SK-N-SH (cell line): ENCODE measurements at regions not wholly inside any gene's neighbourhood (a gene's known extent, or its start where the extent isn't known, plus 50 kb on each side); places are given as distances from the start of the nearest gene placed in this dataset.

Source experiments
- CTCF ChIA-PET: fragments of 300-600, 350-600 bp; formaldehyde crosslinking; extraction: SDS; loops from one replicate; lab custom pipeline; 2021; lab: Yijun Ruan, JAX
- POLR2A ChIA-PET: fragments of 350-600 bp; sonication (Branson Sonifier 250); formaldehyde crosslinking; extraction: SDS; loops from one replicate; lab custom pipeline; 2020; ENCODE audit warnings: antibody characterized with exemption, inconsistent platforms; lab: Yijun Ruan, JAX
- DNase-seq: peaks from one replicate; pipeline ENCODE4 v3.0.0; 2012
- H2AFZ ChIP-seq: fragments of 200-600 bp; sonication (generic); 2 replicates; pipeline ENCODE4 v1.8.1; 2016; ENCODE audit warnings: antibody characterized with exemption, mild to moderate bottlenecking, low read depth
- H3F3A ChIP-seq: fragments of 200-600 bp; sonication (generic); replicated peaks from 2 replicates; pipeline ENCODE3; 2016; ENCODE audit warnings: antibody characterized with exemption, mild to moderate bottlenecking; ENCODE audit not compliant: insufficient read depth
- H3K27ac ChIP-seq, 2 experiments: fragments of 200-500 bp in 1 of 2; fragments of 200-600 bp in 1 of 2; sonication (Bioruptor generic) in 1 of 2; sonication (generic), shearing (Covaris generic) in 1 of 2; 2 replicates each; pipeline versions ENCODE4 v1.5.1 to v1.6.1; 2014 to 2016; ENCODE audit warnings: low read depth in 2 of 2, inconsistent platforms in 1 of 2, low read length in 1 of 2, mild to moderate bottlenecking in 1 of 2, mixed read lengths in 1 of 2
- H3K27me3 ChIP-seq: fragments of 200-600 bp; sonication (generic), shearing (Covaris generic); 2 replicates; pipeline ENCODE4 v1.6.1; 2016; ENCODE audit warnings: mixed run types; ENCODE audit not compliant: insufficient read depth
- H3K36me3 ChIP-seq, 2 experiments: fragments of 200-500 bp in 1 of 2; fragments of 200-600 bp in 1 of 2; sonication (Bioruptor generic) in 1 of 2; sonication (generic) in 1 of 2; replicated peaks in 1 of 2; 2 replicates each; pipeline versions ENCODE3 to v1.5.1; 2014 to 2016; ENCODE audit warnings: low read length in 1 of 2, mild to moderate bottlenecking in 1 of 2; ENCODE audit not compliant: insufficient read depth in 2 of 2, control insufficient read depth in 1 of 2
- H3K4me1 ChIP-seq, 2 experiments: fragments of 200-500 bp in 1 of 2; fragments of 200-600 bp in 1 of 2; sonication (Bioruptor generic) in 1 of 2; sonication (generic), shearing (Covaris generic) in 1 of 2; 2 replicates each; pipeline versions ENCODE4 v1.5.1 to v1.6.1; 2014 to 2016; ENCODE audit warnings: low read depth in 1 of 2, low read length in 1 of 2, mixed run types in 1 of 2; ENCODE audit not compliant: insufficient read depth in 2 of 2, control insufficient read depth in 1 of 2
- H3K4me2 ChIP-seq: fragments of 200-600 bp; sonication (generic), shearing (Covaris generic); 2 replicates; pipeline ENCODE4 v1.6.1; 2017; ENCODE audit warnings: mixed run types
- H3K4me3 ChIP-seq, 2 experiments: fragments of 200-500 bp in 1 of 2; fragments of 200-600 bp in 1 of 2; sonication (Bioruptor generic) in 1 of 2; sonication (generic), shearing (Covaris generic) in 1 of 2; 2 replicates each; pipeline versions ENCODE4 v1.5.1 to v1.8.1; 2014 to 2016; ENCODE audit warnings: low read depth in 2 of 2, inconsistent platforms in 1 of 2, low read length in 1 of 2, mild to moderate bottlenecking in 1 of 2, mixed read lengths in 1 of 2, moderate library complexity in 1 of 2
- H3K79me2 ChIP-seq: fragments of 200-600 bp; sonication (generic); 2 replicates; pipeline ENCODE4 v1.8.1; 2017; ENCODE audit warnings: mild to moderate bottlenecking; ENCODE audit not compliant: insufficient read depth
- H3K9ac ChIP-seq: fragments of 200-600 bp; sonication (generic); 2 replicates; pipeline ENCODE4 v1.6.1; 2017; ENCODE audit warnings: mixed run types
- H3K9me2 ChIP-seq: fragments of 200-600 bp; sonication (generic); 2 replicates; pipeline ENCODE4 v1.6.1; 2017; ENCODE audit warnings: mixed run types
- H3K9me3 ChIP-seq: fragments of 200-600 bp; sonication (generic); 2 replicates; pipeline ENCODE4 v1.6.1; 2017; ENCODE audit warnings: mixed run types, mild to moderate bottlenecking, moderate library complexity
- H4K20me1 ChIP-seq: fragments of 200-600 bp; sonication (generic); 2 replicates; pipeline ENCODE4 v1.6.1; 2017; ENCODE audit warnings: mild to moderate bottlenecking, mixed run types; ENCODE audit not compliant: insufficient read depth
- ELF1 ChIP-seq: IDR thresholded peaks from 2 replicates; pipeline ENCODE4 v1.4.0; 2012
- EP300 ChIP-seq, 2 experiments: IDR thresholded peaks; 2 replicates each; pipeline versions ENCODE4 v1.4.0 to v1.6.1; 2012; ENCODE audit warnings: borderline replicate concordance in 1 of 2, low read depth in 1 of 2, low read length in 1 of 2
- FOSL2 ChIP-seq: IDR thresholded peaks from 2 replicates; pipeline ENCODE4 v1.4.0; 2012; ENCODE audit warnings: low read depth, mild to moderate bottlenecking, moderate library complexity, borderline replicate concordance
- FOXJ3 ChIP-seq: sonication (generic); formaldehyde crosslinking; IDR thresholded peaks from 2 replicates; pipeline ENCODE4 v1.5.1; 2020; ENCODE audit warnings: mild to moderate bottlenecking, missing genetic modification reagents
- FOXM1 ChIP-seq: IDR thresholded peaks from 2 replicates; pipeline ENCODE4 v1.4.0; 2012; ENCODE audit warnings: low read depth, mild to moderate bottlenecking
- GABPA ChIP-seq: IDR thresholded peaks from 2 replicates; pipeline ENCODE4 v1.4.0; 2012; ENCODE audit warnings: low read depth, mild to moderate bottlenecking
- GATA2 ChIP-seq: sonication (generic); formaldehyde crosslinking; IDR thresholded peaks from 2 replicates; pipeline ENCODE4 v1.5.0; 2020; ENCODE audit warnings: mild to moderate bottlenecking, missing genetic modification reagents
- JUND ChIP-seq: IDR thresholded peaks from 2 replicates; pipeline ENCODE4 v1.4.0; 2012
- MEF2A ChIP-seq: IDR thresholded peaks from 2 replicates; pipeline ENCODE4 v1.4.0; 2012; ENCODE audit warnings: low read depth, borderline replicate concordance
- MXI1 ChIP-seq: IDR thresholded peaks from 2 replicates; pipeline ENCODE4 v1.6.1; 2012; ENCODE audit warnings: mild to moderate bottlenecking, low read depth, low read length, improper control_type of control experiment
- POLR2AphosphoS5 ChIP-seq: IDR thresholded peaks from 2 replicates; pipeline ENCODE4 v1.6.1; 2012; ENCODE audit warnings: low read depth, low read length
- RAD21 ChIP-seq: IDR thresholded peaks from 2 replicates; pipeline ENCODE4 v1.6.1; 2012; ENCODE audit warnings: mild to moderate bottlenecking, low read length
- RCOR1 ChIP-seq: fragments of 150-350 bp; IDR thresholded peaks from 2 replicates; pipeline ENCODE4 v1.6.1; 2017; ENCODE audit warnings: antibody characterized with exemption, low read length
- RFX5 ChIP-seq: IDR thresholded peaks from 2 replicates; pipeline ENCODE4 v1.6.1; 2012; ENCODE audit warnings: mild to moderate bottlenecking, improper control_type of control experiment, low read length
- RXRA ChIP-seq: IDR thresholded peaks from 2 replicates; pipeline ENCODE4 v1.4.0; 2012; ENCODE audit warnings: low read depth, mild to moderate bottlenecking, borderline replicate concordance
- SMC3 ChIP-seq: IDR thresholded peaks from 2 replicates; pipeline ENCODE4 v1.6.1; 2012; ENCODE audit warnings: low read depth, low read length, improper control_type of control experiment
- TAF1 ChIP-seq: IDR thresholded peaks from 2 replicates; pipeline ENCODE4 v1.6.1; 2012; ENCODE audit warnings: low read depth, mild to moderate bottlenecking, low read length, moderate library complexity, borderline replicate concordance
- TEAD4 ChIP-seq: IDR thresholded peaks from 2 replicates; pipeline ENCODE4 v1.4.0; 2012; ENCODE audit warnings: mild to moderate bottlenecking, borderline replicate concordance; ENCODE audit not compliant: insufficient read depth
- whole genome bisulfite sequencing: methylation state at CpG from one replicate; pipeline ENCODE4 v1.1.6; 2017; ENCODE audit warnings: low lambda C conversion rate; 5-methylcytosine and 5-hydroxymethylcytosine counted together
- TF ChIP-seq, protein P1 (sequence below): fragments of 150-350 bp; IDR thresholded peaks from 2 replicates; pipeline ENCODE4 v1.6.1; 2016; ENCODE audit warnings: mild to moderate bottlenecking, low read depth, low read length
- TF ChIP-seq, protein P2 (sequence below): fragments of 200-600 bp; sonication (generic); IDR thresholded peaks from 2 replicates; pipeline ENCODE4 v1.6.1; 2017; ENCODE audit warnings: antibody characterized with exemption, mild to moderate bottlenecking, moderate library complexity
- TF ChIP-seq, protein P3 (sequence below): IDR thresholded peaks from 2 replicates; pipeline ENCODE4 v1.4.0; 2012; ENCODE audit warnings: low read depth, borderline replicate concordance

DNA sequence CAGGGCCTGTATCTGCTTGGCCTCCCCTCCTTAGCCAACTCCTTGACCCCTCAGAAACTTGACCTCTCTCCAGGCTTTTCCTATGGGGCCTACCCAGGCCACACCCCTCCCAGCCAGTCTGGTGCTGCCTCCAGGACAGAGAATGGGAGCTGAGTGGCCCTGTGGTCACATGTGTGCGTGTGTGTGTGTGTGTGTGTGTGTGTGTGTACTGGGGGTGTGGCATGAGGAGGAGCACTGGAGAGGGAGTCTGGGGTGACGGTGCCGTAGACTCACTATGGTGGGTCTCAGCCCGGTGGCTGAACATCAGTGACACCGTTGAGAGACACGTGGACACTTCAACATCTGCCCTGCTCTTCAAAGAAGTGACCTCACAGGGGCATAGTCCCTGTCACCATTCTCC lies 180.4 kb downstream of the ENGASE start:
- Histone ChIP-seq H3K27ac (no peak overlapping the region), H3K4me3 (no peak overlapping the region), H2AFZ (no peak overlapping the region), H3K9me2 (no peaks in the 10 kb centered on the region), H3K9ac (no peak overlapping the region), H3K36me3 (no peaks in the 10 kb centered on the region), H3K4me1 (peaks cover 0 to 48% of the 10 kb centered on the region in 2 experiments; a peak in 2 of 4 replicates), H3F3A (no peaks in the 10 kb centered on the region), H3K9me3 (no peaks in the 10 kb centered on the region), H3K4me2 (no peak overlapping the region), H3K27me3 (peaks cover 35% of the 10 kb centered on the region), H3K79me2 (no peaks in the 10 kb centered on the region), H4K20me1 (no peaks in the 10 kb centered on the region)
- ChIA-PET POLR2A (no interaction called here), CTCF (interaction anchor here (0.8 to 2.3 kb wide), 6 partner anchors 52 to 146 kb away, joined by 3 to 12 read pairs (median 6); no protein-coding TSS in a partner anchor)
- DNase-seq = no peak
- TF ChIP-seq, protein P1, sequence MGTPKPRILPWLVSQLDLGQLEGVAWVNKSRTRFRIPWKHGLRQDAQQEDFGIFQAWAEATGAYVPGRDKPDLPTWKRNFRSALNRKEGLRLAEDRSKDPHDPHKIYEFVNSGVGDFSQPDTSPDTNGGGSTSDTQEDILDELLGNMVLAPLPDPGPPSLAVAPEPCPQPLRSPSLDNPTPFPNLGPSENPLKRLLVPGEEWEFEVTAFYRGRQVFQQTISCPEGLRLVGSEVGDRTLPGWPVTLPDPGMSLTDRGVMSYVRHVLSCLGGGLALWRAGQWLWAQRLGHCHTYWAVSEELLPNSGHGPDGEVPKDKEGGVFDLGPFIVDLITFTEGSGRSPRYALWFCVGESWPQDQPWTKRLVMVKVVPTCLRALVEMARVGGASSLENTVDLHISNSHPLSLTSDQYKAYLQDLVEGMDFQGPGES = no peak
- no peak for TF ChIP-seq RAD21
- no peak for TF ChIP-seq JUND
- no peak for TF ChIP-seq TEAD4
- no peak for TF ChIP-seq MEF2A
- TF ChIP-seq SMC3 = no peak
- TF ChIP-seq GATA2 (CRISPR knock-in tag) = no peak
- TF ChIP-seq RCOR1 = no peak
- no peak for TF ChIP-seq ELF1
- WGBS = 0% methylated on average over 1 of the region's 6 CpGs

DNA sequence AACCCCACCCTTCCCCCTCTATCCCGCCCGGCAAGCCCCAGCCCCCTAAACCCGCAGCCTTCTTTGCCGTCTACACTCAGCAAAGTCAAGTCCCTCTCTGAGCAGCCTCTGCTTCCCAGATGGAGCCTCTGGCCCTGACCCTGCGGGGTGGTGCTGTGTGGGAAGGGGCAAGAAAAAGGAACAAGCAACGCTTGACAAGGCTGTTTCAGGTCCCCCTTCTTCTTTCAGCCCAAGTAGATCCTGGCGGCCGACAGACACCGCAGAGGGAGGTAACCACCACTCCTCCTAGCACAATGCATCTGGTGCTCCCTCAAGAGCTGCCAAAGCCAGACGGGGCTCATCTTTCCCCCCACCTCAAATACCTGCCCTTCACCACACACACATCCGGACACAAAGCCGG lies 178.3 kb downstream of the ENGASE start:
- ChIA-PET POLR2A (no interaction called here), CTCF (interaction anchor here (0.9 to 2.3 kb wide), 5 partner anchors 13 to 140 kb away, joined by 4 to 9 read pairs (median 5); no protein-coding TSS in a partner anchor)
- Histone ChIP-seq H2AFZ (no peak overlapping the region), H3K9me2 (no peaks in the 10 kb centered on the region), H3K4me1 (peaks cover 0 to 26% of the 10 kb centered on the region in 2 experiments; a peak in 2 of 4 replicates), H3K27me3 (peaks cover 15% of the 10 kb centered on the region), H3K27ac (no peak overlapping the region), H3K9ac (no peak overlapping the region), H3K4me2 (no peak overlapping the region), H3F3A (no peaks in the 10 kb centered on the region), H3K36me3 (no peaks in the 10 kb centered on the region), H4K20me1 (no peaks in the 10 kb centered on the region), H3K9me3 (no peaks in the 10 kb centered on the region), H3K79me2 (no peaks in the 10 kb centered on the region)
- 42% methylated on average over 10 of the region's 12 CpGs for WGBS
- no peak for DNase-seq
- TF ChIP-seq RAD21 (no peak), FOSL2 (no peak), SMC3 (no peak), JUND (no peak), RXRA (no peak), MEF2A (no peak), ELF1 (no peak), MXI1 (no peak), TEAD4 (no peak), TAF1 (no peak), FOXM1 (no peak), EP300 (IDR thresholded peaks at IDR 0.05; ENCODE audit: borderline replicate concordance in 1 of 2, low read depth in 1 of 2, low read length in 1 of 2) (no peak), POLR2AphosphoS5 (no peak), GABPA (no peak), GATA2 (CRISPR knock-in tag) (no peak), RFX5 (no peak), FOXJ3 (CRISPR knock-in tag) (no peak)
- TF ChIP-seq, protein P2, sequence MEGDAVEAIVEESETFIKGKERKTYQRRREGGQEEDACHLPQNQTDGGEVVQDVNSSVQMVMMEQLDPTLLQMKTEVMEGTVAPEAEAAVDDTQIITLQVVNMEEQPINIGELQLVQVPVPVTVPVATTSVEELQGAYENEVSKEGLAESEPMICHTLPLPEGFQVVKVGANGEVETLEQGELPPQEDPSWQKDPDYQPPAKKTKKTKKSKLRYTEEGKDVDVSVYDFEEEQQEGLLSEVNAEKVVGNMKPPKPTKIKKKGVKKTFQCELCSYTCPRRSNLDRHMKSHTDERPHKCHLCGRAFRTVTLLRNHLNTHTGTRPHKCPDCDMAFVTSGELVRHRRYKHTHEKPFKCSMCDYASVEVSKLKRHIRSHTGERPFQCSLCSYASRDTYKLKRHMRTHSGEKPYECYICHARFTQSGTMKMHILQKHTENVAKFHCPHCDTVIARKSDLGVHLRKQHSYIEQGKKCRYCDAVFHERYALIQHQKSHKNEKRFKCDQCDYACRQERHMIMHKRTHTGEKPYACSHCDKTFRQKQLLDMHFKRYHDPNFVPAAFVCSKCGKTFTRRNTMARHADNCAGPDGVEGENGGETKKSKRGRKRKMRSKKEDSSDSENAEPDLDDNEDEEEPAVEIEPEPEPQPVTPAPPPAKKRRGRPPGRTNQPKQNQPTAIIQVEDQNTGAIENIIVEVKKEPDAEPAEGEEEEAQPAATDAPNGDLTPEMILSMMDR = no peak
- TF ChIP-seq, protein P3, sequence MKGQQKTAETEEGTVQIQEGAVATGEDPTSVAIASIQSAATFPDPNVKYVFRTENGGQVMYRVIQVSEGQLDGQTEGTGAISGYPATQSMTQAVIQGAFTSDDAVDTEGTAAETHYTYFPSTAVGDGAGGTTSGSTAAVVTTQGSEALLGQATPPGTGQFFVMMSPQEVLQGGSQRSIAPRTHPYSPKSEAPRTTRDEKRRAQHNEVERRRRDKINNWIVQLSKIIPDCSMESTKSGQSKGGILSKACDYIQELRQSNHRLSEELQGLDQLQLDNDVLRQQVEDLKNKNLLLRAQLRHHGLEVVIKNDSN = no peak
- TF ChIP-seq, all 33 proteins: peak for 0
- no peak overlapping the region for H3K4me3 ChIP-seq
